Mesenchymal stem cell (in vitro differentiated cells and primary cell): ENCODE measurements at regions not wholly inside any gene's neighbourhood (a gene's known extent, or its start where the extent isn't known, plus 50 kb on each side); places are given as distances from the start of the nearest gene placed in this dataset.

Source experiments
- DNase-seq: peaks from one replicate; pipeline ENCODE4 v3.0.0-alpha.2; 2013
- H2AFZ ChIP-seq: one replicate; pipeline ENCODE4 v1.6.1; 2013; ENCODE audit warnings: low read depth, mild to moderate bottlenecking, control low read depth, inconsistent platforms, low read length, moderate library complexity
- H2AK5ac ChIP-seq: 2 replicates; pipeline ENCODE4 v1.6.1; 2013; ENCODE audit warnings: low read length, moderate library complexity, mild to moderate bottlenecking, inconsistent platforms; ENCODE audit not compliant: severe bottlenecking
- H2BK120ac ChIP-seq: one replicate; pipeline ENCODE4 v1.6.1; 2013; ENCODE audit warnings: low read depth, mild to moderate bottlenecking, inconsistent platforms, low read length, moderate library complexity
- H2BK12ac ChIP-seq, 2 experiments: one replicate each; pipeline ENCODE4 v1.6.1; 2013; ENCODE audit warnings: inconsistent platforms in 2 of 2, low read length in 2 of 2, mild to moderate bottlenecking in 2 of 2, moderate library complexity in 2 of 2, control low read depth in 1 of 2
- H2BK15ac ChIP-seq: one replicate; pipeline ENCODE4 v1.6.1; 2013; ENCODE audit warnings: mild to moderate bottlenecking, low read depth, inconsistent platforms; ENCODE audit not compliant: poor library complexity, severe bottlenecking
- H2BK5ac ChIP-seq: 2 replicates; pipeline ENCODE4 v1.6.1; 2013; ENCODE audit warnings: low read depth, mild to moderate bottlenecking, low read length, control low read depth, inconsistent platforms; ENCODE audit not compliant: poor library complexity, severe bottlenecking
- H3K14ac ChIP-seq, 2 experiments: one replicate each; pipeline ENCODE4 v1.6.1; 2013; ENCODE audit warnings: inconsistent platforms in 2 of 2, low read length in 2 of 2, control low read depth in 1 of 2, mild to moderate bottlenecking in 1 of 2, moderate library complexity in 1 of 2
- H3K18ac ChIP-seq, 2 experiments: one replicate each; pipeline ENCODE4 v1.6.1; 2013; ENCODE audit warnings: inconsistent platforms in 2 of 2, low read length in 2 of 2, control low read depth in 1 of 2, low read depth in 1 of 2, mild to moderate bottlenecking in 1 of 2
- H3K23ac ChIP-seq, 2 experiments: one replicate each; pipeline ENCODE4 v1.6.1; 2013; ENCODE audit warnings: inconsistent platforms in 2 of 2, low read length in 2 of 2, mild to moderate bottlenecking in 2 of 2, moderate library complexity in 2 of 2, control low read depth in 1 of 2
- H3K27ac ChIP-seq: 2 replicates; pipeline ENCODE4 v1.5.1; 2013; ENCODE audit warnings: mild to moderate bottlenecking, moderate library complexity, low read length, control low read depth, inconsistent platforms; ENCODE audit not compliant: poor library complexity, severe bottlenecking
- H3K27me3 ChIP-seq, 2 experiments: 2 replicates each; pipeline versions ENCODE4 v1.6.1 to v1.7.0; 2013; ENCODE audit warnings: low read length in 2 of 2, mild to moderate bottlenecking in 2 of 2, moderate library complexity in 2 of 2, control low read depth in 1 of 2, inconsistent platforms in 1 of 2; ENCODE audit not compliant: control insufficient read depth in 1 of 2, insufficient read depth in 1 of 2
- H3K36me3 ChIP-seq, 2 experiments: 2 replicates each; pipeline versions ENCODE4 v1.6.1 to v1.7.0; 2013; ENCODE audit warnings: low read length in 2 of 2, control low read depth in 1 of 2, inconsistent platforms in 1 of 2, low read depth in 1 of 2, mild to moderate bottlenecking in 1 of 2; ENCODE audit not compliant: insufficient read depth in 2 of 2, control insufficient read depth in 1 of 2
- H3K4ac ChIP-seq, 2 experiments: one replicate each; pipeline ENCODE4 v1.6.1; 2013; ENCODE audit warnings: inconsistent platforms in 2 of 2, low read length in 2 of 2, mild to moderate bottlenecking in 2 of 2, moderate library complexity in 2 of 2, control low read depth in 1 of 2, low read depth in 1 of 2
- H3K4me1 ChIP-seq: 2 replicates; pipeline ENCODE4 v1.6.1; 2013; ENCODE audit warnings: low read depth, low read length, control low read depth; ENCODE audit not compliant: control insufficient read depth, insufficient read depth
- H3K4me2 ChIP-seq: 2 replicates; pipeline ENCODE4 v1.6.1; 2013; ENCODE audit warnings: low read length, mild to moderate bottlenecking, inconsistent platforms; ENCODE audit not compliant: poor library complexity, severe bottlenecking
- H3K4me3 ChIP-seq, 2 experiments: 2 replicates each; pipeline versions ENCODE4 v1.5.1 to v1.7.0; 2013; ENCODE audit warnings: low read length in 2 of 2, mild to moderate bottlenecking in 2 of 2, control low read depth in 1 of 2, low read depth in 1 of 2; ENCODE audit not compliant: insufficient read depth in 1 of 2
- H3K79me1 ChIP-seq: replicated peaks from 2 replicates; pipeline ENCODE4 v1.6.1; 2013; ENCODE audit warnings: mild to moderate bottlenecking, control low read depth, low read length, inconsistent platforms; ENCODE audit not compliant: poor library complexity, severe bottlenecking
- H3K9ac ChIP-seq: 2 replicates; pipeline ENCODE4 v1.7.0; 2013; ENCODE audit warnings: mild to moderate bottlenecking, low read length, moderate library complexity
- H3K9me3 ChIP-seq: 2 replicates; pipeline ENCODE4 v1.7.0; 2013; ENCODE audit warnings: mild to moderate bottlenecking, low read length; ENCODE audit not compliant: control insufficient read depth
- H4K8ac ChIP-seq: one replicate; pipeline ENCODE4 v1.6.1; 2013; ENCODE audit warnings: inconsistent platforms, mild to moderate bottlenecking, low read length, moderate library complexity
- H4K91ac ChIP-seq: one replicate; pipeline ENCODE4 v1.6.1; 2013; ENCODE audit warnings: mild to moderate bottlenecking, low read length, inconsistent platforms
- WGBS: methylation state at CpG from one replicate; pipeline ENCODE4 v1.1.7; 2013; ENCODE audit warnings: mixed read lengths; 5-methylcytosine and 5-hydroxymethylcytosine counted together

- H3K9me3 ChIP-seq, result peaks cover 6% of the 10 kb centered on the region
Observed at GRCh38 chr9:3576328-3576727, 50.5 kb upstream of the RFX3 start.

GRCh38 chr9:3575821-3576220 is 50.0 kb upstream of the RFX3 start:
- no peak overlapping the region for H3K27ac ChIP-seq
- H3K4me1 ChIP-seq, result no peaks in the 10 kb centered on the region
- no peaks in the 10 kb centered on the region for H3K27me3 ChIP-seq
- no peak overlapping the region for H3K14ac ChIP-seq
- H3K79me1 ChIP-seq, result no peaks in the 10 kb centered on the region
- no peak overlapping the region for H2BK12ac ChIP-seq
- no peak overlapping the region for H2BK15ac ChIP-seq
- H2BK5ac ChIP-seq, result no peak overlapping the region
- H4K8ac ChIP-seq, result no peak overlapping the region
- no peak overlapping the region for H3K18ac ChIP-seq
- no peak overlapping the region for H2AK5ac ChIP-seq
- no peaks in the 10 kb centered on the region for H3K36me3 ChIP-seq
- H3K4me3 ChIP-seq, result no peak overlapping the region
- H3K23ac ChIP-seq, result no peak overlapping the region
- peaks cover 2% of the 10 kb centered on the region for H3K9me3 ChIP-seq
- no peak overlapping the region for H2BK120ac ChIP-seq
- H4K91ac ChIP-seq, result no peak overlapping the region
- no peak for DNase-seq
- no peak overlapping the region for H3K4me2 ChIP-seq
- H2AFZ ChIP-seq, result no peak overlapping the region
- H3K9ac ChIP-seq, result no peak overlapping the region
- WGBS, result 81% methylated on average over 3 of the region's 3 CpGs
- H3K4ac ChIP-seq, result no peak overlapping the region

More at GRCh38 chr9:3576328-3576727, 50.5 kb upstream of the RFX3 start:
- Histone ChIP-seq H3K14ac (no peak overlapping the region), H4K91ac (no peak overlapping the region), H3K27me3 (no peaks in the 10 kb centered on the region), H4K8ac (no peak overlapping the region), H2AK5ac (no peak overlapping the region), H2BK5ac (no peak overlapping the region), H2BK120ac (no peak overlapping the region), H3K36me3 (no peaks in the 10 kb centered on the region), H3K27ac (no peak overlapping the region), H3K79me1 (no peaks in the 10 kb centered on the region), H3K18ac (no peak overlapping the region), H2BK12ac (no peak overlapping the region), H2AFZ (no peak overlapping the region), H3K4ac (no peak overlapping the region), H3K4me1 (no peaks in the 10 kb centered on the region), H2BK15ac (no peak overlapping the region), H3K4me3 (no peak overlapping the region), H3K23ac (no peak overlapping the region), H3K4me2 (no peak overlapping the region), H3K9ac (no peak overlapping the region)
- WGBS, result 86% methylated on average over 7 of the region's 7 CpGs
- DNase-seq, result no peak
